ENCODE measurements at regions not wholly inside any gene's neighbourhood (a gene's known extent, or its start where the extent isn't known, plus 50 kb on each side); places are given as distances from the start of the nearest gene placed in this dataset.

DNA sequence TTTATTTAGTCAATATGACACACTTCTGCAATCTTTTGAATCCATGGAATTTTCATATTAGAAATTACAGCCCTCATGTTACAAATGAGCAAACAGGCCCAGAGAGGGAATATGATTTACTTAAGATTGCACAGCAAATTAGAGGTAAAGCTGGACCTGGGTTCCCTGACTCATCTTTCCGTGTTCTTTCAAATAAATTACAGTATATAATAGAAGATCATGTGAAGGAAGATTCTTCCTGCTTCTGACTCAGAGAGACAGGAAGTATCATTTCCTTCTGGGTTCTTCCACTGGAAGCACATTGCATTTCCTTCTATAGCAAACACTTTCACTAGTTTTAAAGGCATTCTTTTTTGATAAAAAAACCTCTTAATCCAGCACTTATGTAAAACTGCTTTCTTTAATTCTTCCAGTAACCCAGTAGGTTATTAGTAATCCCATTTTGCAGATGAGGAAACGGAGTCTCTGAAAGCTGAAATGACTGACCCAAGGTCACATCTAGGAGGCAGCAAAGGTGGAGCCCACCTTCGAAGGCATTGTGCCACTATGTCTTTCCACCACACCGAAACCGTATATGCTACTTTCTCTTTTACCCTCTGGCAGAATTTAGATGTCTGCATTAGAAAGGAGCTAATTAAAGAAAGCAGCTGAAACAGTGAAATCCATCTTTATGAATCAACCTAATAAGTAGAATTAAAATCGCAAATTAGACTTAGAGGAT, 566.7 kb upstream of the KLF4 start:
- TF ChIP-seq POLR2A (IDR thresholded peaks at IDR 0.05; ENCODE audit: low read length) (no peak), GATA1 (IDR thresholded peaks at IDR 0.05; ENCODE audit: low read depth, low read length) (no peak)

Data from erythroblast (primary cell).